ENCODE measurements at regions not wholly inside any gene's neighbourhood (a gene's known extent, or its start where the extent isn't known, plus 50 kb on each side); places are given as distances from the start of the nearest gene placed in this dataset.

- intact Hi-C loops (cut with DNase I) = no loop called here
- DNase-seq = no peak
- Histone ChIP-seq H3K36me3 (no peaks in the 10 kb centered on the region), H3K27me3 (no peaks in the 10 kb centered on the region), H3K9me3 (no peaks in the 10 kb centered on the region), H3K4me3 (no peak overlapping the region), H3K27ac (no peak overlapping the region), H3K4me1 (no peaks in the 10 kb centered on the region)
- TF ChIP-seq POLR2AphosphoS5 (IDR thresholded peaks at IDR 0.05) (no peak), EP300 (IDR thresholded peaks at IDR 0.05) (no peak), CTCF (IDR thresholded peaks at IDR 0.05) (no peak), POLR2A (IDR thresholded peaks at IDR 0.05) (no peak)
- 96 to 97% methylated on average over 2 of the region's 2 CpGs for WGBS, 2 donors
Measured at GRCh38 chr18:56414357-56414756, 224.0 kb downstream of the TXNL1 start.

DNA sequence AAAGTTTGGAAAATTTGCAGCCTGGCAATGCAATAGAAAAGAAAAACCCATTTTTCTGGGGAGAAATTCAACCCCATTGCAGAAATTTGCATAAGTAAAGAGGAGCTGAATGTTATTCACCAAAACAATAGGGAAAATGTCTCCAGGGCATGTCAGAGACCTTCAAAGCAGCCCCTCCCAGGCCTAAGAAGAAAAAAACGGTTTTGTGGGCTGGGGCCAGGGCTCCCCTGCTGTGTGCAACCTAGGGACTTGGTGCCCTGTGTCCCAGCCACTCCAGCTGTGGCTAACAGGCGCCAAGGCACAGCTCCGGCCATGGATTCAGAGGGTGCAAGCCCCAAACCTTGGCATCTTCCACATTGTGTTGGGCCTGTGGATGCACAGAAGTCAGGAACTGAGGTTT, 224.5 kb downstream of the TXNL1 start:
- intact Hi-C loops (cut with DNase I) = no loop called here
- TF ChIP-seq POLR2A (IDR thresholded peaks at IDR 0.05) (no peak), CTCF (IDR thresholded peaks at IDR 0.05) (no peak), POLR2AphosphoS5 (IDR thresholded peaks at IDR 0.05) (no peak), EP300 (IDR thresholded peaks at IDR 0.05) (no peak)
- WGBS, 2 donors = 57 to 81% methylated on average over 3 of the region's 3 CpGs
- no peak overlapping the region for H3K4me3 ChIP-seq
- H3K27me3 ChIP-seq = no peaks in the 10 kb centered on the region
- H3K9me3 ChIP-seq = no peaks in the 10 kb centered on the region
- H3K4me1 ChIP-seq = no peaks in the 10 kb centered on the region
- no peaks in the 10 kb centered on the region for H3K36me3 ChIP-seq
- H3K27ac ChIP-seq = no peak overlapping the region
- DNase-seq = no peak

DNA sequence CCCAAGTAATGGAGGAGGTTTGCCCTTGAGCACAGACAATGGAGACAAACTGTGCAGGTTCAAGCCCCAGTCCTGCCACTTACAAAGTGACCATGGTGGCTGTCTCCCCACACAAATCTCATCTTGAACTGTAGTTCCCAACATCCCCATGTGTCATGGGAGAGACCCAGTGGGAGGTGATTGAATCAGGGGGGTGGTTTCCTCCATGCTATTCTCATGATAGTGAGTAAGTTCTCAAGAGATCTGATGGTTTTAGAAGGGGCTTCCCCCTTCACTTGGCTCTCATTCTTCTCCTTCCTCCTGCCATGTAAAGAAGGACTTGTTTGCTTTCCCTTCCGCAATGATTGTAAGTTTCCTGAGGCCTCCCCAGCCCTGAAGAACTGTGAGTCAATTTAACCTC, 225.4 kb downstream of the TXNL1 start:
- Histone ChIP-seq H3K4me1 (no peaks in the 10 kb centered on the region), H3K36me3 (no peaks in the 10 kb centered on the region), H3K4me3 (no peak overlapping the region), H3K27me3 (no peaks in the 10 kb centered on the region), H3K9me3 (no peaks in the 10 kb centered on the region), H3K27ac (no peak overlapping the region)
- intact Hi-C loops (cut with DNase I) = no loop called here
- TF ChIP-seq CTCF (IDR thresholded peaks at IDR 0.05) = no peak
- no peak for TF ChIP-seq POLR2A (IDR thresholded peaks at IDR 0.05)
- TF ChIP-seq EP300 (IDR thresholded peaks at IDR 0.05) = no peak
- DNase-seq = no peak
- 96 to 97% methylated on average over 1 of the region's 1 CpG for WGBS, 2 donors

DNA sequence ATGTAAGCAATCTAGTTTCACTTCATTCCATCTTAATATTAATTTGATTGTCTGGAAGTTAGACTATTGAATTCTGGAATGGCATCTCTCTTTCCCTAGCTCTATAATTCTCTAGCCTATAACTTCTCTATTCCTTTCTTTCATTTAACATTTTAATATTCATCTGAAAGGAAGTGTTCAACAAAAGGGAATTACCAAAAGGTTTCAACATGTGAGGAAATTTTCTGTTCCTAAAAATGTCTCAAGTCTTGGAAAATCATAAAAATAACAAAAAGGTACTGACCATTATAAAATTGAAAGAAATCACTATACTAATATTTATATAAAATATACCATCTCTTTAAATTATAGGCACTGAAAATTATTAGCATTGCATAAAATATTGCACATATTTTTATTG, 228.7 kb downstream of the TXNL1 start:
- Histone ChIP-seq H3K27ac (no peak overlapping the region), H3K27me3 (no peaks in the 10 kb centered on the region), H3K36me3 (no peaks in the 10 kb centered on the region), H3K4me3 (no peak overlapping the region), H3K4me1 (no peaks in the 10 kb centered on the region), H3K9me3 (no peaks in the 10 kb centered on the region)
- intact Hi-C loops (cut with DNase I) = no loop called here
- no peak for TF ChIP-seq CTCF (IDR thresholded peaks at IDR 0.05)
- no peak for TF ChIP-seq EP300 (IDR thresholded peaks at IDR 0.05)
- no peak for TF ChIP-seq POLR2A (IDR thresholded peaks at IDR 0.05)
- TF ChIP-seq POLR2AphosphoS5 (IDR thresholded peaks at IDR 0.05) = no peak
- DNase-seq = no peak

- TF ChIP-seq CTCF (IDR thresholded peaks at IDR 0.05) = no peak
- no peak for TF ChIP-seq POLR2A (IDR thresholded peaks at IDR 0.05)
- TF ChIP-seq EP300 (IDR thresholded peaks at IDR 0.05) = no peak
- TF ChIP-seq POLR2AphosphoS5 (IDR thresholded peaks at IDR 0.05) = no peak
- 89 to 90% methylated on average over 4 of the region's 4 CpGs for WGBS, 2 donors
- Histone ChIP-seq H3K4me3 (no peak overlapping the region), H3K27ac (no peak overlapping the region), H3K36me3 (no peaks in the 10 kb centered on the region), H3K4me1 (no peaks in the 10 kb centered on the region), H3K27me3 (no peaks in the 10 kb centered on the region), H3K9me3 (no peaks in the 10 kb centered on the region)
- intact Hi-C loops (cut with DNase I) = no loop called here
- no peak for DNase-seq
Measured at GRCh38 chr18:56407646-56408180, 230.7 kb downstream of the TXNL1 start.

Data from sigmoid colon (tissue), 6 donors.